WTC11 (cell line): ENCODE measurements at regions not wholly inside any gene's neighbourhood (a gene's known extent, or its start where the extent isn't known, plus 50 kb on each side); places are given as distances from the start of the nearest gene placed in this dataset.

Source experiments
- ATAC-seq: fragments of 200-7000 bp; cut with Tn5 transposase; 2 replicates; pipeline ENCODE4 v1.10.0; 2021; ENCODE audit warnings: mild to moderate bottlenecking, moderate library complexity
- CTCF ChIA-PET: fragments of 300-600 bp; sonication (Branson Sonifier 250); formaldehyde crosslinking; loops from one replicate; lab custom pipeline; 2021; ENCODE audit warnings: antibody characterized with exemption; lab: Charles Lee
- POLR2A ChIA-PET: fragments of 350-600 bp; sonication (Branson Sonifier 250); formaldehyde crosslinking; loops from one replicate; lab custom pipeline; 2021; ENCODE audit warnings: antibody characterized with exemption; lab: Charles Lee
- DNase-seq: peaks from one replicate; pipeline ENCODE4 v3.0.0; 2021; ENCODE audit warnings: low spot score
- H3K27ac Mint-ChIP-seq: 2 replicates; pipeline ENCODE4 v1.8.0; 2021; ENCODE audit warnings: mixed read lengths
- H3K27me3 Mint-ChIP-seq: 2 replicates; pipeline ENCODE4 v1.8.0; 2021; ENCODE audit warnings: low read depth, mild to moderate bottlenecking, moderate library complexity, mixed read lengths
- H3K36me3 Mint-ChIP-seq: 2 replicates; pipeline ENCODE4 v1.8.0; 2021; ENCODE audit warnings: mixed read lengths
- H3K4me1 Mint-ChIP-seq: 2 replicates; pipeline ENCODE4 v1.8.0; 2022; ENCODE audit warnings: mixed read lengths
- H3K4me3 Mint-ChIP-seq: 2 replicates; pipeline ENCODE4 v1.8.0; 2021; ENCODE audit warnings: mild to moderate bottlenecking, moderate library complexity, mixed read lengths
- H3K9me3 Mint-ChIP-seq: 2 replicates; pipeline ENCODE4 v1.8.0; 2021; ENCODE audit warnings: mixed read lengths
- AFF4 ChIP-seq: sonication (generic); formaldehyde crosslinking; IDR thresholded peaks from 2 replicates; pipeline ENCODE4 v1.8.1; 2023; ENCODE audit warnings: mild to moderate bottlenecking, missing genetic modification reagents, borderline replicate concordance
- CBFB ChIP-seq: sonication (generic); formaldehyde crosslinking; IDR thresholded peaks from 2 replicates; pipeline ENCODE4 v1.8.1; 2022; ENCODE audit warnings: mild to moderate bottlenecking, low read depth, missing genetic modification reagents
- CTCF ChIP-seq: fragments of 200-600 bp; IDR thresholded peaks from 2 replicates; pipeline ENCODE4 v1.8.0; 2022; ENCODE audit warnings: antibody characterized with exemption
- FOXP1 ChIP-seq: sonication (generic); formaldehyde crosslinking; IDR thresholded peaks from 2 replicates; pipeline ENCODE4 v1.8.0; 2022; ENCODE audit warnings: missing genetic modification reagents, mild to moderate bottlenecking, moderate library complexity, borderline replicate concordance
- NFE2L1 ChIP-seq: sonication (generic); formaldehyde crosslinking; IDR thresholded peaks from 2 replicates; pipeline ENCODE4 v1.8.1; 2023; ENCODE audit warnings: missing genetic modification reagents
- PREB ChIP-seq: sonication (generic); formaldehyde crosslinking; IDR thresholded peaks from 2 replicates; pipeline ENCODE4 v1.8.1; 2022; ENCODE audit warnings: mild to moderate bottlenecking, missing genetic modification reagents, moderate library complexity, borderline replicate concordance
- STAT6 ChIP-seq: sonication (generic); formaldehyde crosslinking; conservative IDR thresholded peaks from 2 replicates; pipeline ENCODE4 v1.8.1; 2023; ENCODE audit warnings: mild to moderate bottlenecking, low read depth, missing genetic modification reagents, moderate library complexity
- USF2 ChIP-seq: sonication (generic); formaldehyde crosslinking; IDR thresholded peaks from 2 replicates; pipeline ENCODE4 v1.8.1; 2023; ENCODE audit warnings: mild to moderate bottlenecking, missing genetic modification reagents, moderate library complexity
- ZNF281 ChIP-seq: sonication (generic); formaldehyde crosslinking; IDR thresholded peaks from 2 replicates; pipeline ENCODE4 v1.8.0; 2023; ENCODE audit warnings: mild to moderate bottlenecking, missing genetic modification reagents
- ZNF532 ChIP-seq: fragments of 250-450 bp; sonication (Bioruptor Pico); IDR thresholded peaks from 2 replicates; pipeline ENCODE4 v1.9.0; 2021; ENCODE audit warnings: mild to moderate bottlenecking, borderline replicate concordance
- ZNF671 ChIP-seq: fragments of 250-450 bp; sonication (Bioruptor Pico); IDR thresholded peaks from 2 replicates; pipeline ENCODE4 v1.8.0; 2021; ENCODE audit warnings: mild to moderate bottlenecking

- DNase-seq (no peak), ATAC-seq (peak; percentile 58; the same call in 1 of the 2 replicates)
- ChIA-PET POLR2A (no interaction called here), CTCF (no interaction called here)
- no peak for TF ChIP-seq CBFB
- TF ChIP-seq USF2 (CRISPR knock-in tag): peak; percentile 60
- Mint-ChIP-seq H3K27me3 (no peaks in the 10 kb centered on the region), H3K4me3 (no peak overlapping the region), H3K27ac (no peak overlapping the region), H3K36me3 (no peaks in the 10 kb centered on the region), H3K9me3 (no peaks in the 10 kb centered on the region), H3K4me1 (peaks cover 4% of the 10 kb centered on the region; the same call in 1 of the 2 replicates)
Measured at GRCh38 chr7:156544919-156545715, 95.5 kb upstream of the RNF32 start.

- no peak for ATAC-seq
- no peak for TF ChIP-seq NFE2L1
- TF ChIP-seq ZNF532 (CRISPR knock-in tag): no peak
- no peak for TF ChIP-seq AFF4
- TF ChIP-seq PREB: no peak
- no peak for TF ChIP-seq CTCF
- no peak for TF ChIP-seq STAT6 (CRISPR knock-in tag)
- no peak for TF ChIP-seq FOXP1
- TF ChIP-seq ZNF671 (CRISPR knock-in tag): no peak
- no peak for TF ChIP-seq ZNF281 (CRISPR knock-in tag)
- Mint-ChIP-seq H3K27me3 (no peaks in the 10 kb centered on the region), H3K4me3 (no peak overlapping the region), H3K4me1 (peaks cover 9% of the 10 kb centered on the region), H3K27ac (no peak overlapping the region), H3K36me3 (no peaks in the 10 kb centered on the region), H3K9me3 (no peaks in the 10 kb centered on the region)
- CTCF ChIA-PET: no interaction called here
- POLR2A ChIA-PET: no interaction called here
- no peak for DNase-seq
Measured at GRCh38 chr7:156543699-156544598, 96.6 kb upstream of the RNF32 start.
